HG02943 (cell line): ENCODE measurements at regions not wholly inside any gene's neighbourhood (a gene's known extent, or its start where the extent isn't known, plus 50 kb on each side); places are given as distances from the start of the nearest gene placed in this dataset.

Experiments
- ATAC-seq: cut with Tn5 transposase; IDR thresholded peaks from one replicate; pipeline ENCODE4 v1.9.1; 2021; ENCODE audit warnings: mild to moderate bottlenecking, low read depth, moderate library complexity; ENCODE audit not compliant: unreplicated experiment

DNA sequence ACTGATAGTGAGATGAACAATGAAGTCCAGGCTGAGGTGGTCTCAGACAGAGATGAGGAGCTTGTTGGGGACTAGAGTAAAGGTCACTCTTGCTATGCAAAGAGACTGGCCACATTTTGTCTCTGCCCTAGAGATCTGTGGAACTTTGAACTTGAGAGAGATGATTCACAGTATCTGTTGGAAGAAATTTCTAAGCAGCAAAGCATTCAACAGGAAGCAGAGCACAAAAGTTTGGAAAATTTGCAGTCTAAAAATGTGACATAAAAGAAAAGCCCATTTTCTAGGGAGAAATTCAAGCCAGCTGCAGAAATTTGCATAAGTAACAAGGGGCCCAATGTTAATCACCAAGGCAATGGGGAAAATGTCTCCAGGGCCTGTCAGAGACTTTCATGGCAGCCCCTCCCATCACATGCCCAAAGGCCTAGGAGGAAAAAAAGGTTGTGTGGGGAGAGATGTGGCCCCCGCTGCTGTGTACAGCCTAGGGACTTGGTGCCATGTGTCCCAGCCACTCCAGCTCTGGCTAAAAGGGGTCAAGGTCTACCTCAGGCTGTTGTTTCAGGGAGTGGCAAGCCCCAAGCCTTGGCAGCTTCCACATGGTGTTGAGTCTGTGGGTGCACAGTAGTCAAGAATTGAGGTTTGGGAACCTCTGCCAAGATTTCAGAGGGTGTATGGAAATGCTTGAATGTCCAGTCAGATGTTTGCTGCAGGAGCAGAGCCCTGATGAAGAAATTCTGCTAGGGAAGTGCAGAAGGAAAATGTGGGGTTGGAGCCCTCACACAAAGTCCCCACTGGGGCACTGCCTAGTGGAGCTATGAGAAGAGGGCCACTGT is 262.8 kb downstream of the DKK2 start:
- ATAC-seq: no peak

DNA sequence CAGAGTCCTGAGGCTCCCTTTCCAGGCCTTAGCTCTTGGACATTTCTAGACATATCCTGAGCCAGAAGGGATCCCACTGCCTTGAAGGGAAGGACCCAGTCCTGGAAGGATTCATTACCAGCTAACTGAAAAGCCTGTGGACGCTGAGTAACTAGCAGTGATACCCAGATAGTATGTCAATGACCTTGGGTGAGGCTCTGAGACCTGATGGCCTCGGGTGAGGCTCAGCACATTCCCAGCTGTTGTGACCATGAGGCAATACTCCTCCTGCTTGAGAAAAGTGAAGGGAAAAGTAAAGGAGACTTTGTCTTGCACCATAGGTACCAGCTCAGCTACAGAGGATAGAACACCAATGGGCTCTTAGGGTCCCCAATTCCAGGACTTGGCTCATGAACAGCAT is 268.1 kb downstream of the DKK2 start:
- ATAC-seq: no peak

DNA sequence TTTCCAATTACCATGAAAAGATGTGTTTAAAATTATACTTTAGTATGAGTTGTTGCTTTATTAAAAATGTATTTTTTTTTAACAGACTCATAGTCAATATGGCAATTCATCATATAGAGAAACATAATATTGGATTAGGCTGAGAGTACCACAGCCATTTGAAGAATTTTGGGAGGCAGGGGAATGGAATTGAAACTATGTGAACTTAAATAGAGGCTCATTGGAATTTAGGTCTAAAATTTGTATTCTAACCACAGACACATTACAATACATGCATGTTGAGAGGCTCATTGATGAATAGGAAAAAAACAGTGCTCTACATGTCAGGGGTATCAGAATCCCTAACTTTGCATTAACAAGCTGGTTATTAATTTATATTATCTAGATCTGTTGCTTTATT is 269.6 kb downstream of the DKK2 start:
- ATAC-seq: no peak

DNA sequence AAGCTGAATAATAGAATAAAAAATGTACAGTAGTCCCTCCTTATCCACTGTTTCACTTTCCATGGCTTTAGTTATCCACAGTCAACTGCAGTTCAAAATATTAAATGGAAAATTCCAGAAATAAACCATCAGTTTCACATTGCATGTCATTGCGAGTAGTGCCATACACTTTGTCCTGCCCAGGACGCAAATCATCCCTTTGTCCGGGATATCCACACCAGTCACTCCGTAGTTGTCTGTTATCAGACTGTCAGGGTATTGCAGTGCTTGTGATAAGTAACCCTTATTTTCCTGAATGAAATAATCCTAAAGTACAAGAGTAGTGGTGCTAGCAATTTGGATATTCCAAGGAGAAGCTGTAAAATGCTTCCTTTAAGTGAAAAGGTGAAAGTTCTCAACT is 271.3 kb downstream of the DKK2 start:
- ATAC-seq: no peak

DNA sequence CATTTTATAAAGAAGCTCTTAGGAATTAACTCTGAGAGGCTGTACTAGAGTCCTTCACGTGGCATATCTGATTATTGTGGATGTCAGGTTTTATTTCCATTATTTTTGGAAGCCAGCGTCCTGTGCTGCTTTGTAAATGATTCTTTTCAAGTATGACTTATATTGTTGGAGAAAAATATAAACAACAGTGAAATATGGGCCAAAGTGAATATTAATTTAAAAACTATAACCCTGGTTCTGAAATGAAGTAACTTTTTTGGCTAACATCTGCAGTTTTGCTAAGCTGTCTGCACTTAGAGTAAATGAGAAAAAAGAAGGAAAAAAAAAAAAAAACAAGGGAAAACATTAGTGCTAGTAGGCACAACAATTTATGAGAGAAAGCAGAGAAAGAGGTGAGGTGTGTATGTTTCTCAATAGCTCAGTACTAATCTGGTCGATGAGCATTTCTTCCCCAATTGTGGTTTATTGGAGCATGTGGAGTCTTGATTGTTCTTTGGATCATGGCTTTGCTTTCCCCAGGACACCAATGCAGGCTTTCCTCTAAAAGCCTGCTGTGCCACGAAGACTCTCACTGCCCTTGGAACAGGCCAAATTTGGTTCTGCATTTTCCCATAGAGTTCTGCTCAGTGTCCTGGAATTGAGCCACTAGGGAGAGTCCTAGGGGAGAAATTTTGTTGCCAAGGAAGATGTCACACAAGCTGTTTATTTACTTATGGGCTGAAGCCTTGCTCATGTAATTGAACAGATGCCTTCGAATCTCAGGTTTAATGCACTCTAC is 273.3 kb downstream of the DKK2 start:
- no peak for ATAC-seq

DNA sequence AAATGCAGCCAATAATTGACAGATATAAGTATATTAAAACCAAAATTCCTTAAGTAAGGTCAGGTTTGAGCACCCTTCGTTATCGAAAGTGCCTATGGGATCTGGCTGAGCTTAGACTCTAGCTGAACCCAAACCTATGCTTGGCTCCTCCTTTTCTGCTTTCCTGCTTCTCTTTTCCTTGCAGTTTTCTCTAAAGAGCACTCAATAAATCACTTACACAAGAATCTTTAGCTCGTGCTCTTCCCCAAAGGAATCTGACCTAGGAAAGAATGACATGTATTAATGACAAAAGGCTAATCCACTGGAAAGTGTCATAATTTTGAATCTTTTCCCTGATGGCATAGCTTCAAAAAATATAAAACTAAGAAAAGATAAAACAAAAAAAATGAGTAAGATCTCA is 282.7 kb downstream of the DKK2 start:
- no peak for ATAC-seq

DNA sequence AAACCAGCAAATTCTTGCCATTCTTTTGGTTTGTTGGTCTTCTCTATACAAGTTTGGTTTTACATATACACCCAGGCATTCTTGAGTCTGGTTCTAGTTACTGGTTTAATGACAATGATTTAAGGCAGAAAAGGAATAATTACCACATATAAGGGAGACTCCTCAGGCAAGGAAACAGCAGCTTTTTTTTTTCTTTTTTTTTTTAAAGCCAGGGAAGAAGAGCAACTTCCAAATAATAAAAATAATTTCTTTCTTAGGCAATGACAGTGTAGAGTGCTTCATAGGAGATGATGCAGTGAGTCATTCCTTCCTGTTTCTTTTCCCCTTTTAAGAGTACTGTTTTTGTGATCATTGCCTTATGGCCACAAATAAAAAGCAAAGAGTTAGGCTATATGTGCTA is 289.7 kb downstream of the DKK2 start:
- ATAC-seq: no peak

DNA sequence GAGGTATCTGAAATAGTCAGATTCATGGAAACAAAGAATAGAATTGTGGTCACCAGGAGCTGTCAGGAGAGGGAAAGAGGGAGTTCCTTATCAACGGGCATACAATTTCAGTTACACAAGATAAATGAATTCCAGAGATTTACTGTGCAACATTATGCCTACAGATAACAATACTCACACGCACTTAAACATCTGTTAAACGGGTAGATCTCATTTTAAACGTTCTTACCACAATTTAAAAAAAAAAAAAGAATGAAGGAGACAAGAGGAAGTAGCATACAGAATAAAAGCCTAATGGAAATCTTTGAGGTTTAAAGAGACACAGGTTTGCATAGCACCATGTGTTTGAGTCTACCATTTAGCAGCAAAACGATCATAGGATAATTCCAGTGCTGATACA is 298.0 kb downstream of the DKK2 start:
- no peak for ATAC-seq

DNA sequence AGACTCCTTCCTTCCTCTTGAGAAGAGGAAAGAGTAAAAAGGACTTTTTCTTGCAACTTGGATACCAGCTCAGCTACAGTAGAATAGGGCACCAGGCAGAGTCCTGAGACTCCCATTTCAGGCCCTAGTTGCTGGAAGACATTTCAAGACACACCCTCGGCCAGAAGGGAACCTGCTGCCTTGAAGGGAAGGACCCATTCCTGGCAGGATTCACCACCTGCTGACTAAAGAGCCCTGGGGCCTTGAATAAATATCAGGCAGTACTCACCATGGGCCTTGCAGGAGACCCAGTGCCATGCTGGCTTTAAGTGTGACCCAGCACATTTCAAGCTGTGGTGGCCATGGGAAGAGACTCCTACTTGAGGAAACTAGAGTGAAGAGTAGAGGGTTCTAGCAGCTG is 317.6 kb downstream of the DKK2 start:
- no peak for ATAC-seq

DNA sequence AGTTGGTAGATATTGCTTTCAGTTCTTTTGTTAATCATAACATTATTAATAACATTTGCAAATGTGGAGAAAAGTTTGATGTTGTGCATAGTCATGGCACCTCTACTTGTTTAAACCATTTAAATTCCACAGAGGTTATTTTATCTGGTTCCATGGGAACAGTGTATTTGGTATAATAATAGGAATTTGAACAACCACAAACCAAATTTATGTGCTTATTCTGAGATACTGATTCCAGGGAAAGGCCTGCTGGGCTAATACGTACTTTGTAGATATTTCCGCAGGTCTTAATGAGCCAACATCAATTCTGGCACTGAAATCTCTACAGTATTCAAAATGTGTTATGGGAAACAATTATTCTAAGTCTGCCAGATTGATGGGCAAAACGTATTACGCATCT is 319.0 kb downstream of the DKK2 start:
- no peak for ATAC-seq

DNA sequence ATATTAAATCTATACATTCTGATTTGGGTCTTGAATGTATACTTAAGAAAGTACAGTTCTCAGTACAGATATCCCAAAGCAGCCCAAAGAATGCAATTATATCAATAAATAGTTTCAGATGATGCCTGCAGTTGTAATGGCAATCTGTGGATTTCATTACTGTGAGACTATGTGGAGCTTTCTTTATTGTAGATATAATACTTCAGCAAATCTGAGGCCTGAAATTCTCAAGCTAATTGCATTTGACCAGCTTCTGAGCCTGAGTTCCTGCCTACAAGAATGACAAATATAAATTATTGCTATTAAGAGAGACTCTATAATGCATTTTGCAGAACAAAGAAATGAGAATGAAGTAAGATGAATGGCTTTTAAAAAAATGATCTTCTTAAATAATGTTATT is 320.3 kb downstream of the DKK2 start:
- ATAC-seq: no peak

DNA sequence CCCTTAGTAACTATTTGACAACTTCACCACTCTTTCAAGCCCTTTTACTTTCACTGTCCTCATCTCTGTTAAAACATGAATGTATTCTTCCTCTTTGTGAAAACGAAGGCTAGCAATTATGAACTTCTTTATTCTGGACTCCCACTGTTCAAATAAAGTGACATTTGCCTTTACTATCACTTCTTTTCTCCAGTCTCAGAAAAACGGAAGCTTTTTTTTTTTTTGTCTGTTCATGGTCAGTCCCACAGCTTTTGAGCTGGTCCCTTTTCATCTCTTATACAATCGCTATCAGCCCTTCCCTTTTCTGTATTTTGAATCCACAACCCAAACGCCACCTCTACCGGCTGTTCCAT is 327.7 kb downstream of the DKK2 start:
- ATAC-seq: no peak

DNA sequence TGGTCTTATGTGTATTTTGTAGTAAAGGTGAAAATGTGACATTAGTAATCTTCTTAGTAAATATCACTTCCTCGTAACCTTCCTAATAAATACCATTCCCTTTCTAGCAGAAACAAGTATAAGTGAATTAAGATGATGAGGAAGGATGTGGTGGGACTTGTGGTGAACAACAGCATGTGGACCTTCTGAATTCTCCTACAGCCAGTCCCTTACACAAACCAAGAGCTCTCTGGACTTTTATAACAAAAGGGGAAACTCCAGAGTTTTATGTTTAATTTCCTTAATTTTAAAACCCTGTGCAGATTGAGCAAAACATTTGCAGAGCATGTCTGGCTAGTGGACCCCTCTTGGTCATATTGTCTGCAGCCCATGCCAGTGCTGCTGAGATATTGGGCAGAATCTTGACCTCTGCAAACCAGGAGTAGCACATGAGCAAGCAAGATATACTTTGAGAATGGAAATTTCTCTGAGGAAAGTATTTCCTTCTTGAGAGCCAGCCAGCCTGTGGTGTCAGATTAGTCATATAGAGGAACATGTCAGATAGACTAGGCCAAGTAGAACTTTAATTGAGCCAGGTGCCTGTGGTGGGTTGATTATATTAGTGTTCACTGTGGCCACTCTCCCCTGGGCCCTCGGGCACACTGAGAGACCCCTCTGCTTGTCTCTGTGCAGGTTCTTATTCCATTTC is 328.2 kb downstream of the DKK2 start:
- ATAC-seq: peak; percentile 77

DNA sequence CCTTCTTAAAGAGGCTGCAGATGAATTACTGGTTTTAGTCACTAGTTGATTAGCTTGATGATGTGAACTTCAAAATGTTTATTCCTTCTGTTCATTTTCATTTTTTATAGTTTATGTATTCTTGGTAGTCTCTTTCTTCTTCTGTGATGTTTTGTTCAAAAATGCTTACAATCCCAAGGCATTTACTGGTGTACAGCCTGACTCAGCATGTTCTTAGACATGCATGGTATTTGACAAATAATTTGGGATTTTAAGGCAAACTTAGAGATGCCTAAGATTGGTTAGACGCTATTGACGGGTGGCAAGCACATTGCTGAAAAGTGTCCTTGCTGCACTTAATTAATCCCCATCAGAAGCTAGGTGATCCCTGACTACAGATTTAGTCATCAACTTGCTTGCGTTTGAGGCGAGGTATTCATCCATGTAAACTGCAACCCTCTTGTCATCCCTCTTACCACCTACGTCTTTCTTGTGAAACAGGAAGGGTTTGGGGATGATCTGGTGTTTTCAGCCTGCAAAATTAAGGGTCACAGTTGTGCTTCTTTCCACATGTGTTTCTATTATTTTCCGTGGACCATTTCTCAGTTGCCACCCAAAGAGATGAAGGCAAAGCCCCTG is 331.8 kb downstream of the DKK2 start:
- no peak for ATAC-seq

DNA sequence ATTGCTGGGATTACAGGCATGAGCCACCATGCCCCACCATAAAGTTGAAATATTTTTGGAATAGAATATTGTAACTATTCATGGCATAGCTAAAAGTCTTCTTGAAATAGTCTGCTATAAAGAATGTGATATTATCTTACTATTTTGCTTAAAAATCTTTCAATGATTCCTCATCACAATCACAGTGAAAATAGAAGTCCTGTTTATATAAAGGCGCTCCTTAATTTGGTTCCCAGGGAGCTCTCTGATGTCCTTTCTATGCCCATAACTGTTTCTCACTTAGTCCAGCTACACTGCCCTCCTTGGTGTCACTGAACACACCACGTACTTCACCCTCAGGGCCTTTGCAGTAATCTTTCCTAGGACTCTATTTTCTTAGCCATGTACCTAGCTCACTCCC is 331.7 kb upstream of the GIMD1 start:
- no peak for ATAC-seq

DNA sequence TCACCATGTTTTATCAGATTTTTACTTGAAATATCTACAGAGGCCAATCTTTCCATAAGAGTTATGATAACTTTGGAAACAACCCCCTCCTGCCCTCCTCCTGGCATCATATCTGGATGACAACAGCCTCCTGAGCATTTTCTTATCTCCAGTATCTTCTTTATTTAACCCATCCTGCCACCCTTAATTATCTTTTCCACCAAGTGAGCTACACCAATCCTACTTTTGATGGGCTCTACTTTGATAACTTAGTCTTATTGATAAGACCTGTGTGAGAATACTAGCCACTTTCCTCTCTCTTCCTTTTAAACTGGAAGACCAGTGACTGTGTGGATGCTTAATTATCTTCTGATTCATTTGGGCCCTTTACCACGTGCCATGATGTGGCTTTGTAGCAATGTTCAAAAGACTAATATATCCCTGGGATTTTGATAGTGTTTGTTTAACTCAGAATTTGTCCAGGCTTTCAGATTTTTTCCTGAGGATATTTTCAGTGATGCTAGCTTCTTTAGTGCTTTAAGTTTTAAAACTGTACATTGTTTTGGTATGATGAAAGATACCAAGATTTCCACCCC is 330.1 kb upstream of the GIMD1 start:
- no peak for ATAC-seq

DNA sequence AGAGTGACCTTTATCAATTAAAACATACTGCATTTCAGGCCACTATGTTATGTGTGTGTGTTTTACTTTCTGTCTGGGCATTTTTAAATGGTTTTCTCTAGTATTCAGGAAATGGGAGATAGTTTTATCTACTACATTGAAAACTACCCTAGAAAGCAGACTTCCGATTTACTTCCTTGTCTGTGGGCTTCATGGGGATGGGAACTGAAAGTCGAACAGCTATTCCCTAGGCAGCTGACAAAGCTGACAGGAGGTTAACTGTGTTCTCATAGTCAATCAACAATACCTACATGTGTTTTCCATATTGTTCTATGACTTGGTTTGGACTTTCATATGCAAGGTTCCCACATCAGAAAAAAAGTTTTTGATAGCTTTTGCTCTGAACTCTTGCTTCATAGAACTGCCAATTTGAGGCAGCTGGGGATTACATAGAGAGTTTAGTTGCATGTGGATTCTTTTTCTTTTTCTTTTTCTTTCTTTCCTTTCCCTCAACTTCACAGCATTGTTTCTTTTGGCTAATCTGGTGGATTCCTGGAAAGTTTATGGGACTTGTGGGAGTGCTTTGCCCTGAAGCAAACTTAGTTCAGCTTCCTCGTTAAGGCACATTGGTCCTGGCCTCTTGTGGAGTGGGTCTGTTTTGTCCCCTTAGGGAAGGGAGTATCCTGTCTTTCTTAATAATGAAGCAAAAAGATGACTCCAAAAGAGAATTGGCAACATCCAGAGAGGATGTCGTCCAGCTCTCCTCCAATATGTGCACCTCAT is 327.1 kb upstream of the GIMD1 start:
- no peak for ATAC-seq

DNA sequence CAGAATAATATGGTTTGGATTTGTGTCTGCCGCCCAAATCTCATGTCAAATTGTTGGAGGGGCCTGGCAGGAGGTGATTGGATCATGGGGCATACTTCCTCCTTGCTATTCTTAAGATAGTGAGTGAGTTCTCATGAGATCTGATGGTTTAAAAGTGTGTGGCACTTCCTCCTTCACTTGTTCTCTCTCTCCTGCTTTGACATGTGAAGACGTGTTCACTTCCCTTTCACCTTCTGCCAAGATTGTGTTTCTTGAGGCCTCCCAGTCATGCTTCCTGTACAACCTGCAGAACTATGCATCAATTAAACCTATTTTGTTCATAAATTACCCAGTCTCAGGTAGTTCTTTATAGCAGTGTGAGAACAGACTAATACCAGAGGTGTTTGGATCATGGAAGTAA is 325.7 kb upstream of the GIMD1 start:
- ATAC-seq: no peak

DNA sequence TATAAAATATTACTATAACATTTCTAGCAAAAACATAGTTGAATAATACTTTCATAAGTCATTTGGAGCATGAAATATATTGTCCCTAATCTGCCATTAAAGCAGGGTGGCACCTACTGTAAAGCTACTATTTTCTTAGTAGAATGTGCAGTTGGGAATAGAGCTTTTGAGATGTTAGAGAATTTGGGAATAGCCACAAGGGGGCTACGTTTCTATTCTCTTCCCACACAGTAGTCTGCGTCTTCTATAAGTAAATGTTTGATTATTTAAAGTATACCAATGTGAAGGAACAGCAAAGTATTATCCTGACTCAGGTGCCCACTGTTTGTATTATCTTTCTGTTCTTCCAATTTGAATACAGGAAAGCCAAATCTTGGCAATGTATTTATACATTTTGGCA is 323.2 kb upstream of the GIMD1 start:
- ATAC-seq: no peak

DNA sequence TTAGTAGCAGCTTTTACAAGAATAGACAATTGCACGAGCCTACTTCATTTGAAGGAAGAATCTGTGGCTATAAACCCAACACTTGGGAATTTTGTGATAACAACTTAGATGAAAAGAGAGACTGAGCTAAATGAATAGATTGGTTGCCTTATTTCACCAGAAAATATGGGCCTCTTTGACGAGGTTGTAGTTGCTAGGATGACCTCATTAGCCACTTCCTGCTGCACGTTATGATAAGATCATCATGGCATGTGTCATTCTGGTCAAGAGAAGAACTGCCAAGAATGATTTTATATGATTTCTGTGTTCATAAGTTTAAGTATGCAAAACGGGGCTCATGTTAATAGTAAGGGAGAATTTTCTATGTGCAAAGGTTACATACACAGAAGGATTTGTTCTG is 321.9 kb upstream of the GIMD1 start:
- no peak for ATAC-seq
